GM12878 (cell line): ENCODE measurements at regions not wholly inside any gene's neighbourhood (a gene's known extent, or its start where the extent isn't known, plus 50 kb on each side); places are given as distances from the start of the nearest gene placed in this dataset.

Source experiments
- CHD1 ChIP-seq: IDR thresholded peaks from 2 replicates; pipeline ENCODE4 v1.6.1; 2012; ENCODE audit warnings: low read depth, low read length, improper control_type of control experiment
- CREM ChIP-seq: IDR thresholded peaks from 2 replicates; pipeline ENCODE4 v1.6.1; 2014; ENCODE audit warnings: antibody characterized with exemption, low read depth
- EZH2 ChIP-seq: IDR thresholded peaks from 2 replicates; pipeline ENCODE4 v1.6.1; 2012; ENCODE audit warnings: low read depth, mild to moderate bottlenecking, control low read depth, inconsistent platforms, low read length, borderline replicate concordance; ENCODE audit not compliant: control insufficient read depth
- FOXK2 ChIP-seq: fragments of 450-650 bp; IDR thresholded peaks from 2 replicates; pipeline ENCODE4 v1.6.1; 2017; ENCODE audit warnings: mild to moderate bottlenecking, moderate library complexity
- NFIC ChIP-seq: IDR thresholded peaks from 2 replicates; pipeline ENCODE4 v1.6.1; 2012; ENCODE audit warnings: low read depth, mild to moderate bottlenecking, inconsistent platforms, low read length, moderate library complexity
- POLR2A ChIP-seq: IDR thresholded peaks from 2 replicates; pipeline ENCODE4 v1.6.1; 2011; ENCODE audit warnings: low read depth, mild to moderate bottlenecking, low read length
- POLR2AphosphoS2 ChIP-seq: IDR thresholded peaks from 2 replicates; pipeline ENCODE4 v1.6.1; 2011; ENCODE audit warnings: low read depth, mild to moderate bottlenecking, low read length, improper control_type of control experiment, moderate library complexity
- POLR2AphosphoS5 ChIP-seq: IDR thresholded peaks from 2 replicates; pipeline ENCODE4 v1.6.1; 2011; ENCODE audit warnings: mild to moderate bottlenecking, low read length, inconsistent platforms
- RAD21 ChIP-seq: IDR thresholded peaks from 2 replicates; pipeline ENCODE4 v1.6.1; 2011; ENCODE audit warnings: mild to moderate bottlenecking, low read depth, low read length, moderate library complexity; ENCODE audit not compliant: insufficient read depth
- SMC3 ChIP-seq: IDR thresholded peaks from 2 replicates; pipeline ENCODE4 v1.6.1; 2011; ENCODE audit warnings: low read length, improper control_type of control experiment, borderline replicate concordance
- ZNF274 ChIP-seq: IDR thresholded peaks from one replicate; pipeline ENCODE4 v1.8.0; 2011; ENCODE audit not compliant: insufficient read length, insufficient read depth
- TF ChIP-seq, protein P1 (sequence below), 3 experiments: IDR thresholded peaks in 2 of 3; conservative IDR thresholded peaks in 1 of 3; 2 replicates each; pipeline ENCODE4 v1.5.1; 2011; ENCODE audit warnings: low read depth in 3 of 3, low read length in 3 of 3, mild to moderate bottlenecking in 3 of 3, control low read depth in 2 of 3, moderate library complexity in 2 of 3, inconsistent platforms in 1 of 3, mixed read lengths in 1 of 3; ENCODE audit not compliant: control insufficient read depth in 2 of 3, insufficient read depth in 1 of 3; ENCODE audit errors: extremely low read depth in 1 of 3
- TF ChIP-seq, protein P2 (sequence below): fragments of 450-650 bp; IDR thresholded peaks from 2 replicates; pipeline ENCODE4 v1.6.1; 2016; ENCODE audit warnings: mild to moderate bottlenecking

DNA sequence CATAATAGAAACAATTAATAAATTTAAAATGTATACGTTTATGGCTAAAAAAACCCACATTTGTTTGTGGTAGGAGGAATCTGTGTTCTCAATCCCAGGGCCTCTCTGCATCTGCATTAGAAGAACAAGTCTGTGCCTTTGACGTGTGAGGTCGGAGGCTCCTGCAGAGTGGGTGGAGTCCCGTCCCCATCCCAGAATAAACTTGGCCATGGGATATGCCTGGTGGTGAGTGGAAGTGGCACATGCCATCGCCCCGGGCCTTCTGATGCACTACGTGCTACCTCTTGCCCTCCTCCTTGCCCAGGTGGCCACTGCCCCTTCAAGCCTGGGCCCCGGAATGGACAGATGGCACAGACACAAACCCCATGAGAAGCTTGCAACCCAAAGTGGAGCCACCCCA lies 131.1 kb upstream of the NSMCE3 start:
- TF ChIP-seq POLR2A: no peak
- TF ChIP-seq SMC3: no peak
- TF ChIP-seq CREM: no peak
- TF ChIP-seq, protein P1, sequence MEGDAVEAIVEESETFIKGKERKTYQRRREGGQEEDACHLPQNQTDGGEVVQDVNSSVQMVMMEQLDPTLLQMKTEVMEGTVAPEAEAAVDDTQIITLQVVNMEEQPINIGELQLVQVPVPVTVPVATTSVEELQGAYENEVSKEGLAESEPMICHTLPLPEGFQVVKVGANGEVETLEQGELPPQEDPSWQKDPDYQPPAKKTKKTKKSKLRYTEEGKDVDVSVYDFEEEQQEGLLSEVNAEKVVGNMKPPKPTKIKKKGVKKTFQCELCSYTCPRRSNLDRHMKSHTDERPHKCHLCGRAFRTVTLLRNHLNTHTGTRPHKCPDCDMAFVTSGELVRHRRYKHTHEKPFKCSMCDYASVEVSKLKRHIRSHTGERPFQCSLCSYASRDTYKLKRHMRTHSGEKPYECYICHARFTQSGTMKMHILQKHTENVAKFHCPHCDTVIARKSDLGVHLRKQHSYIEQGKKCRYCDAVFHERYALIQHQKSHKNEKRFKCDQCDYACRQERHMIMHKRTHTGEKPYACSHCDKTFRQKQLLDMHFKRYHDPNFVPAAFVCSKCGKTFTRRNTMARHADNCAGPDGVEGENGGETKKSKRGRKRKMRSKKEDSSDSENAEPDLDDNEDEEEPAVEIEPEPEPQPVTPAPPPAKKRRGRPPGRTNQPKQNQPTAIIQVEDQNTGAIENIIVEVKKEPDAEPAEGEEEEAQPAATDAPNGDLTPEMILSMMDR (IDR thresholded peaks at IDR 0.05 in 2 of 3, conservative IDR thresholded peaks at IDR 0.05 in 1 of 3; ENCODE audit: control insufficient read depth in 2 of 3, extremely low read depth in 1 of 3, insufficient read depth in 1 of 3, low read depth in 3 of 3, low read length in 3 of 3): no peak
- no peak for TF ChIP-seq FOXK2
- TF ChIP-seq ZNF274: no peak
- TF ChIP-seq CHD1: no peak
- no peak for TF ChIP-seq POLR2AphosphoS2
- TF ChIP-seq, protein P2, sequence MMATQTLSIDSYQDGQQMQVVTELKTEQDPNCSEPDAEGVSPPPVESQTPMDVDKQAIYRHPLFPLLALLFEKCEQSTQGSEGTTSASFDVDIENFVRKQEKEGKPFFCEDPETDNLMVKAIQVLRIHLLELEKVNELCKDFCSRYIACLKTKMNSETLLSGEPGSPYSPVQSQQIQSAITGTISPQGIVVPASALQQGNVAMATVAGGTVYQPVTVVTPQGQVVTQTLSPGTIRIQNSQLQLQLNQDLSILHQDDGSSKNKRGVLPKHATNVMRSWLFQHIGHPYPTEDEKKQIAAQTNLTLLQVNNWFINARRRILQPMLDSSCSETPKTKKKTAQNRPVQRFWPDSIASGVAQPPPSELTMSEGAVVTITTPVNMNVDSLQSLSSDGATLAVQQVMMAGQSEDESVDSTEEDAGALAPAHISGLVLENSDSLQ: no peak
- no peak for TF ChIP-seq POLR2AphosphoS5
- no peak for TF ChIP-seq NFIC
- TF ChIP-seq RAD21: no peak
- no peak for TF ChIP-seq EZH2
